GM12892 (cell line): ENCODE measurements at regions not wholly inside any gene's neighbourhood (a gene's known extent, or its start where the extent isn't known, plus 50 kb on each side); places are given as distances from the start of the nearest gene placed in this dataset.

Experiments
- POLR2A ChIP-seq: IDR thresholded peaks from 2 replicates; pipeline ENCODE4 v1.6.1; 2011; ENCODE audit warnings: low read depth, low read length, control low read depth
- POLR2AphosphoS5 ChIP-seq: IDR thresholded peaks from 2 replicates; pipeline ENCODE4 v1.6.1; 2011; ENCODE audit warnings: low read depth, low read length, control low read depth
- TAF1 ChIP-seq: IDR thresholded peaks from 2 replicates; pipeline ENCODE4 v1.6.1; 2011; ENCODE audit warnings: low read depth, mild to moderate bottlenecking, control low read depth, low read length, borderline replicate concordance

DNA sequence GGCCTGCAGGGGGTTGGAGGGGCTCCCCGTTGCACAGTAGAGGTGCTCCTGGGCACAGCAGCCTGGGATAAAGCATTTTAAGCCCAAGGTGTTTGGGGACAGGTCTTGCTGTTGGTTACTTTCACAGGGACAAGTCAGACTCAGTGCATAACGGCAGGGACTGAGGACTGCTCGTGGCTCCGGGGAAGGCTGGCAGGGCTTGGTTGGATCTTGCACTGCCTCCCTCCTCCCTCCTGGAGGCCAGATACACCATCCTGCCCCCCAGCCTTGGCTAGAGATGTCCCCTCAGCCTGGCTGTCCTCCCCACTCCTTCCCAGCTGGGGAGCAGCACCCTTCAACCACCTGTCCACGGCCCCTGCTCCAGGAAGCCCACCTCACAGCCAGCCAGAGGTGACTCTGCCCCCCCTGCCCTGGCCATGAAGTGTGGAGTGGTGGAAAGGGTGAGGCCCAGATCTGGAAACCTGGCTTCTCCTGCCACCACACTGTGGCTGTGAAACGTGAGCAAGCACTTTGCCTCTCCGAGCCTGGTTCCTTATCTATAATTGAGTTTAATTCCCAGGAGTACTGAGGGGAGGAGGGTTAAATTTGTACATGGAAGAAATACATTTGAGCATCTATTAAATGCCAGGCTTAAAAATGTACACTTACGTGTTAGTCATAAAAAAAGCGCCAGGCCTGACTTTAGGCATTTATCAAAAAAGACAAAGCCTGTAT, 67.1 kb upstream of the TAF1B start:
- TF ChIP-seq POLR2AphosphoS5 (no peak), POLR2A (no peak), TAF1 (no peak)
